Epithelial cell of proximal tubule (primary cell): ENCODE measurements at regions not wholly inside any gene's neighbourhood (a gene's known extent, or its start where the extent isn't known, plus 50 kb on each side); places are given as distances from the start of the nearest gene placed in this dataset.
A peak's percentile ranks its signal among the peaks of the same experiment; 100 is the strongest.
"Not testable (repeated sequence)": the region's sequence is repeated elsewhere in the genome, so short reads cannot be mapped to it uniquely, and the experiment has no call there.

Source experiments
- DNase-seq: peaks from one replicate; pipeline ENCODE4 v3.0.0-alpha.2; 2011; ENCODE audit warnings: low read depth
- H3K4me3 ChIP-seq: 2 replicates; pipeline ENCODE4 v1.5.1; 2011; ENCODE audit warnings: low read depth, mild to moderate bottlenecking, low read length
- CTCF ChIP-seq: conservative IDR thresholded peaks from 2 replicates; pipeline ENCODE4 v1.5.1; 2012; ENCODE audit warnings: low read depth, mild to moderate bottlenecking, low read length

- DNase-seq = no peak
- TF ChIP-seq CTCF = no peak
- no peak overlapping the region for H3K4me3 ChIP-seq
Observed at GRCh38 chr3:81186412-81186811, 575.0 kb downstream of the GBE1 start.

GRCh38 chr3:81182086-81182875 lies 579.2 kb downstream of the GBE1 start:
- H3K4me3 ChIP-seq, DNase-seq: not testable (repeated sequence)

GRCh38 chr3:81173514-81173913 lies 587.9 kb downstream of the GBE1 start:
- H3K4me3 ChIP-seq = no peak overlapping the region
- TF ChIP-seq CTCF = peak; percentile 65
- DNase-seq = peak; percentile 13

GRCh38 chr3:81170298-81170697 lies 591.1 kb downstream of the GBE1 start:
- DNase-seq = no peak

GRCh38 chr3:81164806-81165205 lies 596.6 kb downstream of the GBE1 start:
- no peak overlapping the region for H3K4me3 ChIP-seq
- TF ChIP-seq CTCF = no peak
- peak; percentile 22 for DNase-seq

More at GRCh38 chr3:81170298-81170697, 591.1 kb downstream of the GBE1 start:
- no peak for TF ChIP-seq CTCF
- H3K4me3 ChIP-seq = no peak overlapping the region

GRCh38 chr3:81161851-81162250 lies 599.6 kb downstream of the GBE1 start:
- no peak overlapping the region for H3K4me3 ChIP-seq
- DNase-seq = no peak
- no peak for TF ChIP-seq CTCF

GRCh38 chr3:81161100-81161499 lies 600.3 kb downstream of the GBE1 start:
- no peak for TF ChIP-seq CTCF
- no peak for DNase-seq
- no peak overlapping the region for H3K4me3 ChIP-seq
